Gastroesophageal sphincter (tissue), 3 donors: ENCODE measurements at regions not wholly inside any gene's neighbourhood (a gene's known extent, or its start where the extent isn't known, plus 50 kb on each side); places are given as distances from the start of the nearest gene placed in this dataset.

Source experiments
- POLR2A ChIP-seq, 2 donors: fragments of 450-650 bp; IDR thresholded peaks; one replicate each; pipeline ENCODE4 v1.6.1; 2017; ENCODE audit warnings: antibody characterized with exemption in 2 of 2, mild to moderate bottlenecking in 2 of 2, moderate library complexity in 1 of 2
- POLR2AphosphoS5 ChIP-seq: sonication (generic); formaldehyde crosslinking; IDR thresholded peaks from one replicate; pipeline ENCODE4 v1.6.1; 2017; ENCODE audit warnings: antibody characterized with exemption
- TF ChIP-seq, protein P1 (sequence below), 4 experiments: fragments of 200-600 bp in 2 of 4; fragments of 450-650 bp in 2 of 4; sonication (generic) in 1 of 4; IDR thresholded peaks; one replicate each; pipeline ENCODE4 v1.5.1; 2017 to 2019; ENCODE audit warnings: antibody characterized with exemption in 4 of 4, mild to moderate bottlenecking in 2 of 4, moderate library complexity in 2 of 4

DNA sequence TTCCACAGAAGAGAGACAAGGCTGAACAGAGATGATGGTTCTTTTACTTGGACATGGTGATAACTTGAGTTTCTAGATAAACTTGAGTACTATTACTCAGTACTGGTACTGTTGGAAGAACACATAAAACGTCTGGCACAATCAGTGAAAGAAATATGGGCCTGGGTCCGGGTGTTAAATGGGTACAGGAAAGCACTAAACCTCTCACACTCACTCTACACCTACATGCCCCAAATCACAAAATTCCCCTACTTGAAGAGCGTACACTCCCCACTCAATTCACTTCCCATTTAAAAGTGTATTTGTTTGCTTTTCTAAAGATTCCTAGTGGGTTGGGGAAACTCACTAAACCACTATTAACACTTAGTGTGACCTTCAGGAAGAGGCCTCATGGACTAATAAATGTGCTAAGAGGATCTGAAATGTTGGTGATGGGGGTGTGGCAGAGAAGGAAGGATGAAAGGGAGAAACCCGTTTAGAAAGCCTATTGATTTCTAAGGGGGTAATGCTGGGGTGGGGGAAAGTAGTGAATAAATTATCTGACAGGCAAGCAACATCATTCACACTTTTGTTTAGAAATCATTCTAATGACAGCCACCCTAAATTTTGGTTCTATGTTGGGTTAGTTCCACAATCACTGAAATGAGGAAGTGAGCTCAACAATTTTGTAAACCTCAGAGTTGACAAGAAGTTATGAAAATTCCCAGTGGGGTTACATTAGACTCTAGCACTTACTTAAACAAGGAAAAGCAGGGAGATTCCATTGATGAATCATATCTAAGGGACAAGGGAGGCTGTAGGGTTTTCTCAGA is 222.6 kb upstream of the MARCKS start:
- TF ChIP-seq, protein P1, sequence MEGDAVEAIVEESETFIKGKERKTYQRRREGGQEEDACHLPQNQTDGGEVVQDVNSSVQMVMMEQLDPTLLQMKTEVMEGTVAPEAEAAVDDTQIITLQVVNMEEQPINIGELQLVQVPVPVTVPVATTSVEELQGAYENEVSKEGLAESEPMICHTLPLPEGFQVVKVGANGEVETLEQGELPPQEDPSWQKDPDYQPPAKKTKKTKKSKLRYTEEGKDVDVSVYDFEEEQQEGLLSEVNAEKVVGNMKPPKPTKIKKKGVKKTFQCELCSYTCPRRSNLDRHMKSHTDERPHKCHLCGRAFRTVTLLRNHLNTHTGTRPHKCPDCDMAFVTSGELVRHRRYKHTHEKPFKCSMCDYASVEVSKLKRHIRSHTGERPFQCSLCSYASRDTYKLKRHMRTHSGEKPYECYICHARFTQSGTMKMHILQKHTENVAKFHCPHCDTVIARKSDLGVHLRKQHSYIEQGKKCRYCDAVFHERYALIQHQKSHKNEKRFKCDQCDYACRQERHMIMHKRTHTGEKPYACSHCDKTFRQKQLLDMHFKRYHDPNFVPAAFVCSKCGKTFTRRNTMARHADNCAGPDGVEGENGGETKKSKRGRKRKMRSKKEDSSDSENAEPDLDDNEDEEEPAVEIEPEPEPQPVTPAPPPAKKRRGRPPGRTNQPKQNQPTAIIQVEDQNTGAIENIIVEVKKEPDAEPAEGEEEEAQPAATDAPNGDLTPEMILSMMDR (IDR thresholded peaks at IDR 0.05) = no peak
- no peak for TF ChIP-seq POLR2AphosphoS5
- no peak for TF ChIP-seq POLR2A (IDR thresholded peaks at IDR 0.05)
